GM12878 (cell line): ENCODE measurements at regions not wholly inside any gene's neighbourhood (a gene's known extent, or its start where the extent isn't known, plus 50 kb on each side); places are given as distances from the start of the nearest gene placed in this dataset.

Source experiments
- ESRRA ChIP-seq: IDR thresholded peaks from 2 replicates; pipeline ENCODE4 v1.6.1; 2012; ENCODE audit warnings: mild to moderate bottlenecking, low read length, improper control_type of control experiment
- EZH2 ChIP-seq: IDR thresholded peaks from 2 replicates; pipeline ENCODE4 v1.6.1; 2012; ENCODE audit warnings: low read depth, mild to moderate bottlenecking, control low read depth, inconsistent platforms, low read length, borderline replicate concordance; ENCODE audit not compliant: control insufficient read depth
- RCOR1 ChIP-seq: conservative IDR thresholded peaks from 2 replicates; pipeline ENCODE4 v1.6.1; 2012; ENCODE audit warnings: low read depth, low read length, improper control_type of control experiment
- SRF ChIP-seq, 2 experiments: IDR thresholded peaks; 2 replicates each; pipeline ENCODE4 v1.6.1; 2011; ENCODE audit warnings: low read depth in 2 of 2, low read length in 2 of 2, mild to moderate bottlenecking in 1 of 2, moderate library complexity in 1 of 2
- TF ChIP-seq, protein P1 (sequence below), 3 experiments: IDR thresholded peaks in 2 of 3; conservative IDR thresholded peaks in 1 of 3; 2 replicates each; pipeline ENCODE4 v1.5.1; 2011; ENCODE audit warnings: low read depth in 3 of 3, low read length in 3 of 3, mild to moderate bottlenecking in 3 of 3, control low read depth in 2 of 3, moderate library complexity in 2 of 3, inconsistent platforms in 1 of 3, mixed read lengths in 1 of 3; ENCODE audit not compliant: control insufficient read depth in 2 of 3, insufficient read depth in 1 of 3; ENCODE audit errors: extremely low read depth in 1 of 3
- TF ChIP-seq, protein P2 (sequence below): IDR thresholded peaks from 2 replicates; pipeline ENCODE4 v1.6.1; 2011; ENCODE audit warnings: low read depth, mild to moderate bottlenecking, low read length, moderate library complexity, borderline replicate concordance; ENCODE audit errors: extremely low read depth

DNA sequence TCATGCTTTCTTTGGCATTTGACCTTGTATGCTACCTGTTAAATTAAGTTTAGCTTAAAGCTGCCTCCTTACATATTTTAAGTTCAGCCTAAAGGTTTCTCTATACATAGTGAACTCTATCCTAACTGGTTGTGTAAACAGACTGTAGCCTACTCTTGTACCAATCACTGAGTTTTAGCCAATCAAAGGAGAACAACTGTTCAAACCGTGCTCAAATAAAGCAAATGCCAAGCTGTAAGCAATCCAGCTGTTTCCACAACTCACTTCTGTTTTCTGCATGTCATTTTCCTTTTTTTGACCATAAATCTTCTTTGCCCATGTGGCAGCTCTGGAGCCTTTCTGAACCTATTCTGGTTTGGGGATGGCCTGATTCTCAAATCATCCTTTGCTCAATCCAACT, 1603.8 kb upstream of the ACVR2A start:
- TF ChIP-seq, protein P1, sequence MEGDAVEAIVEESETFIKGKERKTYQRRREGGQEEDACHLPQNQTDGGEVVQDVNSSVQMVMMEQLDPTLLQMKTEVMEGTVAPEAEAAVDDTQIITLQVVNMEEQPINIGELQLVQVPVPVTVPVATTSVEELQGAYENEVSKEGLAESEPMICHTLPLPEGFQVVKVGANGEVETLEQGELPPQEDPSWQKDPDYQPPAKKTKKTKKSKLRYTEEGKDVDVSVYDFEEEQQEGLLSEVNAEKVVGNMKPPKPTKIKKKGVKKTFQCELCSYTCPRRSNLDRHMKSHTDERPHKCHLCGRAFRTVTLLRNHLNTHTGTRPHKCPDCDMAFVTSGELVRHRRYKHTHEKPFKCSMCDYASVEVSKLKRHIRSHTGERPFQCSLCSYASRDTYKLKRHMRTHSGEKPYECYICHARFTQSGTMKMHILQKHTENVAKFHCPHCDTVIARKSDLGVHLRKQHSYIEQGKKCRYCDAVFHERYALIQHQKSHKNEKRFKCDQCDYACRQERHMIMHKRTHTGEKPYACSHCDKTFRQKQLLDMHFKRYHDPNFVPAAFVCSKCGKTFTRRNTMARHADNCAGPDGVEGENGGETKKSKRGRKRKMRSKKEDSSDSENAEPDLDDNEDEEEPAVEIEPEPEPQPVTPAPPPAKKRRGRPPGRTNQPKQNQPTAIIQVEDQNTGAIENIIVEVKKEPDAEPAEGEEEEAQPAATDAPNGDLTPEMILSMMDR (IDR thresholded peaks at IDR 0.05 in 2 of 3, conservative IDR thresholded peaks at IDR 0.05 in 1 of 3; ENCODE audit: control insufficient read depth in 2 of 3, extremely low read depth in 1 of 3, insufficient read depth in 1 of 3, low read depth in 3 of 3, low read length in 3 of 3), result no peak
- no peak for TF ChIP-seq RCOR1
- no peak for TF ChIP-seq ESRRA
- TF ChIP-seq EZH2, result no peak
- TF ChIP-seq SRF (IDR thresholded peaks at IDR 0.05; ENCODE audit: low read depth in 2 of 2, low read length in 2 of 2), result no peak
- TF ChIP-seq, protein P2, sequence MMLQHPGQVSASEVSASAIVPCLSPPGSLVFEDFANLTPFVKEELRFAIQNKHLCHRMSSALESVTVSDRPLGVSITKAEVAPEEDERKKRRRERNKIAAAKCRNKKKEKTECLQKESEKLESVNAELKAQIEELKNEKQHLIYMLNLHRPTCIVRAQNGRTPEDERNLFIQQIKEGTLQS, result no peak
